HepG2 (cell line): ENCODE measurements at regions not wholly inside any gene's neighbourhood (a gene's known extent, or its start where the extent isn't known, plus 50 kb on each side); places are given as distances from the start of the nearest gene placed in this dataset.

Experiments used
- ATAC-seq: fragments of 200-7000 bp; cut with Tn5 transposase; 3 replicates; pipeline ENCODE4 v1.9.1; 2020; ENCODE audit warnings: mild to moderate bottlenecking, moderate library complexity
- BruUV-seq: library from RNA; stranded (reverse); fragments of 400-500 nt; replicated peaks from 2 replicates; lab custom pipeline; 2021; lab: Mats Ljungman, UMichigan
- CTCF ChIA-PET: fragments of 300-600 bp; formaldehyde crosslinking; extraction: SDS; loops from one replicate; lab custom pipeline; 2021; ENCODE audit warnings: low total read pairs, inconsistent platforms, low intra/inter-chr PET ratio; lab: Yijun Ruan, JAX
- POLR2A ChIA-PET: fragments of 350-600 bp; sonication (Branson Sonifier 250); formaldehyde crosslinking; loops from one replicate; lab custom pipeline; 2020; ENCODE audit warnings: antibody characterized with exemption, inconsistent platforms; lab: Yijun Ruan, JAX
- DNase-seq: peaks from one replicate; pipeline ENCODE4 v3.0.0-alpha.2; 2015; ENCODE audit warnings: low spot score
- FAIRE-seq: peaks from 3 replicates; lab custom pipeline; 2011; peaks lifted over from hg19 to GRCh38; lab: Jason Lieb, UNC
- H2AFZ ChIP-seq: one replicate; pipeline ENCODE4 v1.6.1; 2011; ENCODE audit warnings: low read length, inconsistent platforms
- H3K27ac ChIP-seq: fragments of 300-600 bp; 3 replicates; pipeline ENCODE4 v1.8.0; 2011; ENCODE audit warnings: mixed run types, mild to moderate bottlenecking, mixed read lengths, low read length, inconsistent platforms; ENCODE audit not compliant: insufficient read depth; ENCODE audit errors: extremely low read length
- H3K27me3 ChIP-seq, 2 experiments: fragments of 200-600 bp in 1 of 2; 2 replicates in 1 of 2; 3 replicates in 1 of 2; pipeline versions ENCODE4 v1.6.0 to v1.8.0; 2011; ENCODE audit warnings: low read length in 2 of 2, mild to moderate bottlenecking in 2 of 2, moderate library complexity in 2 of 2, inconsistent platforms in 1 of 2; ENCODE audit not compliant: insufficient read depth in 2 of 2, control insufficient read depth in 1 of 2
- H3K36me3 ChIP-seq, 2 experiments: fragments of 200-600 bp in 1 of 2; replicated peaks in 1 of 2; 2 replicates in 1 of 2; 3 replicates in 1 of 2; pipeline versions ENCODE4 v1.5.1 to v1.8.0; 2011; ENCODE audit warnings: low read length in 2 of 2, inconsistent platforms in 1 of 2; ENCODE audit not compliant: insufficient read depth in 2 of 2, control insufficient read depth in 1 of 2
- H3K4me1 ChIP-seq: 2 replicates; pipeline ENCODE4 v1.5.1; 2012; ENCODE audit warnings: low read length, inconsistent platforms; ENCODE audit not compliant: insufficient read depth
- H3K4me2 ChIP-seq: 2 replicates; pipeline ENCODE4 v1.6.0; 2011; ENCODE audit warnings: low read depth, low read length, inconsistent platforms
- H3K4me3 ChIP-seq, 3 experiments: fragments of 200-600 bp in 1 of 3; sonication (generic), shearing (Covaris generic) in 1 of 3; replicated peaks in 1 of 3; 2 replicates each; pipeline ENCODE4 v1.5.1; 2011 to 2016; ENCODE audit warnings: low read length in 3 of 3, inconsistent platforms in 2 of 3, low read depth in 2 of 3, mild to moderate bottlenecking in 2 of 3, control low read depth in 1 of 3, mixed read lengths in 1 of 3; ENCODE audit not compliant: insufficient read depth in 1 of 3
- H3K79me2 ChIP-seq: one replicate; pipeline ENCODE4 v1.6.1; 2011; ENCODE audit warnings: low read length, inconsistent platforms; ENCODE audit not compliant: insufficient read depth
- H3K9ac ChIP-seq: 2 replicates; pipeline ENCODE4 v1.6.0; 2011; ENCODE audit warnings: mild to moderate bottlenecking, low read depth, low read length, inconsistent platforms; ENCODE audit not compliant: insufficient read depth
- H3K9me3 ChIP-seq: 2 replicates; pipeline ENCODE4 v1.5.1; 2012; ENCODE audit warnings: mild to moderate bottlenecking, low read length
- H4K20me1 ChIP-seq: 2 replicates; pipeline ENCODE4 v1.6.0; 2011; ENCODE audit warnings: inconsistent platforms, mild to moderate bottlenecking, low read length, moderate library complexity; ENCODE audit not compliant: insufficient read depth
- DBP ChIP-seq: sonication (generic); formaldehyde crosslinking; IDR thresholded peaks from 2 replicates; pipeline ENCODE4 v1.4.0; 2020; ENCODE audit warnings: missing genetic modification reagents; ENCODE audit errors: not compliant biosample characterization
- SAFB2 ChIP-seq: sonication (generic); formaldehyde crosslinking; IDR thresholded peaks from 2 replicates; pipeline ENCODE4 v1.5.1; 2020; ENCODE audit warnings: missing genetic modification reagents, low read depth, mild to moderate bottlenecking, borderline replicate concordance
- SRSF9 ChIP-seq: fragments of 200-400 bp; formaldehyde crosslinking; IDR thresholded peaks from 2 replicates; pipeline ENCODE4 v1.6.1; 2018; ENCODE audit warnings: borderline replicate concordance, mild to moderate bottlenecking, low read depth, low read length; ENCODE audit not compliant: insufficient read depth, poor library complexity, severe bottlenecking
- TEAD3 ChIP-seq: optimal IDR thresholded peaks from 2 replicates; pipeline ENCODE3; 2016; ENCODE audit warnings: borderline replicate concordance
- ZKSCAN5 ChIP-seq: sonication (generic); formaldehyde crosslinking; IDR thresholded peaks from 2 replicates; pipeline ENCODE4 v1.5.1; 2020; ENCODE audit warnings: mild to moderate bottlenecking, missing genetic modification reagents
- ZNF354B ChIP-seq: sonication (generic); formaldehyde crosslinking; IDR thresholded peaks from 2 replicates; pipeline ENCODE4 v1.8.0; 2022; ENCODE audit warnings: mild to moderate bottlenecking, missing genetic modification reagents
- ZNF407 ChIP-seq: sonication (generic); formaldehyde crosslinking; IDR thresholded peaks from one replicate; pipeline ENCODE4 v1.5.1; 2020; ENCODE audit warnings: mild to moderate bottlenecking, missing genetic modification reagents; ENCODE audit errors: not compliant biosample characterization
- ZNF550 ChIP-seq: sonication (generic); formaldehyde crosslinking; IDR thresholded peaks from 2 replicates; pipeline ENCODE4 v1.4.0; 2020; ENCODE audit warnings: mild to moderate bottlenecking, missing genetic modification reagents, borderline replicate concordance
- WGBS: methylation state at CpG from one replicate; pipeline ENCODE4 v1.1.6; 2017; ENCODE audit warnings: low lambda C conversion rate; 5-methylcytosine and 5-hydroxymethylcytosine counted together
- in situ Hi-C: cut with HindIII; loops from 2 replicates; pipeline ENCODE4 v1.10.0; 2017; ENCODE audit warnings: low pct_unique_long_range_greater_than_20kb; ENCODE audit not compliant: extremely low pct_ligation_motif_present
- intact Hi-C: fragments of 100-400 bp; cut with micrococcal nuclease; formaldehyde crosslinking; loops from one replicate; pipeline ENCODE4 v1.10.0; 2022; ENCODE audit not compliant: unreplicated experiment

GRCh38 chr17:68707031-68707430 lies 105.9 kb upstream of the FAM20A start:
- intact Hi-C loops (no loop called here), in situ Hi-C loops (no loop called here)
- H3K27me3 ChIP-seq, result no peaks in the 10 kb centered on the region; a peak in 1 of 5 replicates
- H3K4me2 ChIP-seq, result no peak overlapping the region
- FAIRE-seq (no peak), ATAC-seq (no peak), DNase-seq (no peak)
- H4K20me1 ChIP-seq, result no peaks in the 10 kb centered on the region
- no peak overlapping the region for H3K9ac ChIP-seq
- H2AFZ ChIP-seq, result no peak overlapping the region
- no peaks in the 10 kb centered on the region for H3K9me3 ChIP-seq
- TF ChIP-seq SRSF9, result no peak
- no peak for TF ChIP-seq TEAD3 (CRISPR knock-in tag)
- H3K36me3 ChIP-seq, result no peaks in the 10 kb centered on the region
- H3K4me1 ChIP-seq, result no peaks in the 10 kb centered on the region
- POLR2A ChIA-PET, result interaction anchor here (1.1 kb wide), 1 partner anchor 93 kb away, joined by 8 read pairs; no protein-coding TSS in a partner anchor
- no peak overlapping the region for H3K4me3 ChIP-seq
- BruUV-seq, result no TSS peak
- WGBS, result 45% methylated on average over 3 of the region's 4 CpGs
- CTCF ChIA-PET, result interaction anchor here (0.6 kb wide), 1 partner anchor 528 kb away, joined by 3 read pairs; no protein-coding TSS in a partner anchor
- no peaks in the 10 kb centered on the region for H3K79me2 ChIP-seq
- no peak overlapping the region for H3K27ac ChIP-seq

- no peak for ATAC-seq
- WGBS, result 24% methylated on average over 5 of the region's 5 CpGs
- Histone ChIP-seq H3K36me3 (no peaks in the 10 kb centered on the region), H3K4me2 (no peak overlapping the region), H3K9me3 (no peaks in the 10 kb centered on the region), H4K20me1 (no peaks in the 10 kb centered on the region), H3K27me3 (no peaks in the 10 kb centered on the region; a peak in 1 of 5 replicates), H3K27ac (no peak overlapping the region), H3K4me1 (no peaks in the 10 kb centered on the region), H3K4me3 (no peak overlapping the region), H3K79me2 (no peaks in the 10 kb centered on the region), H3K9ac (no peak overlapping the region), H2AFZ (no peak overlapping the region)
- BruUV-seq, result no TSS peak
- in situ Hi-C loops, result no loop called here
- FAIRE-seq, result no peak
- POLR2A ChIA-PET, result interaction anchor here (1.1 kb wide), 1 partner anchor 93 kb away, joined by 8 read pairs; no protein-coding TSS in a partner anchor
- intact Hi-C loops, result no loop called here
- DNase-seq, result no peak
- CTCF ChIA-PET, result interaction anchor here (0.6 kb wide), 1 partner anchor 529 kb away, joined by 3 read pairs; no protein-coding TSS in a partner anchor
- TF ChIP-seq ZKSCAN5 (CRISPR knock-in tag) (no peak), SAFB2 (CRISPR knock-in tag) (no peak), ZNF407 (no peak), DBP (CRISPR knock-in tag) (no peak), ZNF550 (no peak), ZNF354B (CRISPR knock-in tag) (no peak)
Observed at GRCh38 chr17:68706356-68706920, 105.3 kb upstream of the FAM20A start.
